ENCODE measurements at regions not wholly inside any gene's neighbourhood (a gene's known extent, or its start where the extent isn't known, plus 50 kb on each side); places are given as distances from the start of the nearest gene placed in this dataset.

DNA sequence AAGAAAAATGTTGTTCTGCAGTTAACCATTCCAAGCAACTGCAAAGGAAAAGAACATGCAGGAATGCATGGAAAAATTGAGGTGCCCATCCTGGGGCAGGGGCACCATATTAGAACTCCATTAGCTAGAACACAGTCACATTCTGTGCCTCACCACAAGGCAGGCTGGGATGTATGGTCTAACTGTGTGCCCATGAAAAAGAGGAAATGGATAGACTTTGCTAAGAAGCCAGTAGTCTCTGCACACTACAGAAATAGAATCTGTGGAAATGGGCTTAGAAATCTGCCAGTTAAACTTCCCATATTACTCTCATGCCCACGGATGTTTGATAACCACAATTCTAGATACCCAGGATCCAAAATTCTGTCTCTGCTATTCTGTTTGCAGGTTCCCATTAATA lies 423.8 kb upstream of the SMARCA2 start:
- ChIA-PET POLR2A (no interaction called here), CTCF (interaction anchor here (1.5 kb wide), 1 partner anchor 14 kb away, joined by 3 read pairs; no protein-coding TSS in a partner anchor)
- no peak for DNase-seq
- H3K27me3 Mint-ChIP-seq: peaks cover 8% of the 10 kb centered on the region
- intact Hi-C loops (cut with DNase I, micrococcal nuclease): no loop called here
- no peak for ATAC-seq (ENCODE audit: poor library complexity)
- Histone ChIP-seq H3K27me3 (ENCODE audit: control insufficient read depth in 1 of 2, insufficient read depth in 2 of 2, low read length in 2 of 2) (no peaks in the 10 kb centered on the region), H3K36me3 (ENCODE audit: insufficient read depth, low read length) (no peaks in the 10 kb centered on the region), H3K4me3 (ENCODE audit: low read length) (no peak overlapping the region), H3K27ac (ENCODE audit: low read depth in 1 of 2, low read length in 2 of 2) (no peak overlapping the region), H3K4me1 (ENCODE audit: insufficient read depth, low read length) (no peaks in the 10 kb centered on the region), H3K9me3 (ENCODE audit: control insufficient read depth in 1 of 2, insufficient read depth in 1 of 2, low read length in 2 of 2) (peaks cover 0 to 6% of the 10 kb centered on the region in 2 experiments)
- TF ChIP-seq, protein P1, sequence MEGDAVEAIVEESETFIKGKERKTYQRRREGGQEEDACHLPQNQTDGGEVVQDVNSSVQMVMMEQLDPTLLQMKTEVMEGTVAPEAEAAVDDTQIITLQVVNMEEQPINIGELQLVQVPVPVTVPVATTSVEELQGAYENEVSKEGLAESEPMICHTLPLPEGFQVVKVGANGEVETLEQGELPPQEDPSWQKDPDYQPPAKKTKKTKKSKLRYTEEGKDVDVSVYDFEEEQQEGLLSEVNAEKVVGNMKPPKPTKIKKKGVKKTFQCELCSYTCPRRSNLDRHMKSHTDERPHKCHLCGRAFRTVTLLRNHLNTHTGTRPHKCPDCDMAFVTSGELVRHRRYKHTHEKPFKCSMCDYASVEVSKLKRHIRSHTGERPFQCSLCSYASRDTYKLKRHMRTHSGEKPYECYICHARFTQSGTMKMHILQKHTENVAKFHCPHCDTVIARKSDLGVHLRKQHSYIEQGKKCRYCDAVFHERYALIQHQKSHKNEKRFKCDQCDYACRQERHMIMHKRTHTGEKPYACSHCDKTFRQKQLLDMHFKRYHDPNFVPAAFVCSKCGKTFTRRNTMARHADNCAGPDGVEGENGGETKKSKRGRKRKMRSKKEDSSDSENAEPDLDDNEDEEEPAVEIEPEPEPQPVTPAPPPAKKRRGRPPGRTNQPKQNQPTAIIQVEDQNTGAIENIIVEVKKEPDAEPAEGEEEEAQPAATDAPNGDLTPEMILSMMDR (IDR thresholded peaks at IDR 0.05): no peak
- H3K27ac Mint-ChIP-seq: no peak overlapping the region
- no peak overlapping the region for H3K4me3 Mint-ChIP-seq
- H3K36me3 Mint-ChIP-seq (ENCODE audit: low read depth): no peaks in the 10 kb centered on the region
- peaks cover 7% of the 10 kb centered on the region for H3K9me3 Mint-ChIP-seq
- no peaks in the 10 kb centered on the region for H3K4me1 Mint-ChIP-seq (ENCODE audit: low read depth)

DNA sequence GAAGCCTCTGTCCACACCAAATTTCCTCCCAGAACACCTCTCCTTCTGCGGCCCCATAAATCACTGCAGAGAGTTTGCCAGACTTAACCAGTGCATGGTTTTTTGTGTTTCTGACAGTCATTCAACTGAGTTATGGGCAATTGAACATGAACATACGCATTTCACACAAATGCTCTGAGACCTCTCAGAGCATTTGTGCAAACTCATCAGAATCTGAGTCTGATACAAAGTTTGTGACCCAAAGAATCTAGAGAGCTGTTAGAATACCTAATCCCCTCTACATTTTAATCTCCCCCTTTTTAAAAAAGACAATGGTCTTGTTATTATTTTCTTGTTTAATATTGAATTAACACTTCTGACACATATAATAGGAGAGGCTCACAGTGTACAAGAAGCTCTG lies 416.9 kb upstream of the SMARCA2 start:
- Histone ChIP-seq H3K27me3 (ENCODE audit: control insufficient read depth in 1 of 2, insufficient read depth in 2 of 2, low read length in 2 of 2) (no peaks in the 10 kb centered on the region), H3K36me3 (ENCODE audit: insufficient read depth, low read length) (no peaks in the 10 kb centered on the region), H3K4me3 (ENCODE audit: low read length) (no peak overlapping the region), H3K4me1 (ENCODE audit: insufficient read depth, low read length) (no peaks in the 10 kb centered on the region), H3K9me3 (ENCODE audit: control insufficient read depth in 1 of 2, insufficient read depth in 1 of 2, low read length in 2 of 2) (no peaks in the 10 kb centered on the region), H3K27ac (ENCODE audit: low read depth in 1 of 2, low read length in 2 of 2) (no peak overlapping the region)
- no peaks in the 10 kb centered on the region for H3K36me3 Mint-ChIP-seq (ENCODE audit: low read depth)
- peaks cover 30% of the 10 kb centered on the region for H3K27me3 Mint-ChIP-seq
- H3K4me1 Mint-ChIP-seq (ENCODE audit: low read depth): no peaks in the 10 kb centered on the region
- no peak for ATAC-seq (ENCODE audit: poor library complexity)
- TF ChIP-seq, protein P1 (IDR thresholded peaks at IDR 0.05): no peak
- ChIA-PET CTCF (no interaction called here), POLR2A (no interaction called here)
- no peak overlapping the region for H3K27ac Mint-ChIP-seq
- no peaks in the 10 kb centered on the region for H3K9me3 Mint-ChIP-seq
- intact Hi-C loops (cut with DNase I, micrococcal nuclease): no loop called here
- DNase-seq: no peak
- no peak overlapping the region for H3K4me3 Mint-ChIP-seq

DNA sequence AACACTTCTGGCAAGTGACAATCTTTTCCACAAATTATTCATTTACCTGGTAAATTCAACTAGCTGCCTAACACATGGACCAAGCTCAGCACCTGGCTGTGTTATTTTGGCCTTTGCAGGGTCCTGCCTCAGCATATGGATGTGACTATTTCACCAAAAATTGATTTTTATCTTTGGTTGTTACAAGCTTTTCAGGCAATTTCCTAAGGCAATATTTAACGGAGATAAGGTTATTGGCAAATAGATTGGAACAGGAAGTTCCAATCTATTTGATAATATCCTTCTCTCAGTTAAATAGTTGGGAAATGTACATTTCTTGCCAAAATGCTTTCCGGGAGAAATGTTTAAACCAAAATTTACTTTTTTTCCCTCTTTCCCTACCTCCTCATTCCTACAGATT lies 415.2 kb upstream of the SMARCA2 start:
- Histone ChIP-seq H3K27me3 (ENCODE audit: control insufficient read depth in 1 of 2, insufficient read depth in 2 of 2, low read length in 2 of 2) (no peaks in the 10 kb centered on the region), H3K36me3 (ENCODE audit: insufficient read depth, low read length) (no peaks in the 10 kb centered on the region), H3K4me1 (ENCODE audit: insufficient read depth, low read length) (no peaks in the 10 kb centered on the region), H3K9me3 (ENCODE audit: control insufficient read depth in 1 of 2, insufficient read depth in 1 of 2, low read length in 2 of 2) (no peaks in the 10 kb centered on the region), H3K4me3 (ENCODE audit: low read length) (no peak overlapping the region), H3K27ac (ENCODE audit: low read depth in 1 of 2, low read length in 2 of 2) (no peak overlapping the region)
- Mint-ChIP-seq H3K27ac (no peak overlapping the region), H3K36me3 (ENCODE audit: low read depth) (no peaks in the 10 kb centered on the region), H3K4me3 (no peak overlapping the region), H3K4me1 (ENCODE audit: low read depth) (no peaks in the 10 kb centered on the region), H3K9me3 (peaks cover 2% of the 10 kb centered on the region), H3K27me3 (peaks cover 37% of the 10 kb centered on the region)
- intact Hi-C loops (cut with DNase I, micrococcal nuclease): no loop called here
- no peak for DNase-seq
- ChIA-PET CTCF (no interaction called here), POLR2A (no interaction called here)
- TF ChIP-seq, protein P1 (IDR thresholded peaks at IDR 0.05): no peak
- no peak for ATAC-seq (ENCODE audit: poor library complexity)
